HG03060 (cell line): ENCODE measurements at regions not wholly inside any gene's neighbourhood (a gene's known extent, or its start where the extent isn't known, plus 50 kb on each side); places are given as distances from the start of the nearest gene placed in this dataset.

ENCODE experiments used
- ATAC-seq: cut with Tn5 transposase; IDR thresholded peaks from one replicate; pipeline ENCODE4 v1.9.1; 2021; ENCODE audit warnings: low read depth, moderate number of reproducible peaks; ENCODE audit not compliant: unreplicated experiment

GRCh38 chr11:15613251-15613650, 498.5 kb downstream of the INSC start:
- no peak for ATAC-seq

DNA sequence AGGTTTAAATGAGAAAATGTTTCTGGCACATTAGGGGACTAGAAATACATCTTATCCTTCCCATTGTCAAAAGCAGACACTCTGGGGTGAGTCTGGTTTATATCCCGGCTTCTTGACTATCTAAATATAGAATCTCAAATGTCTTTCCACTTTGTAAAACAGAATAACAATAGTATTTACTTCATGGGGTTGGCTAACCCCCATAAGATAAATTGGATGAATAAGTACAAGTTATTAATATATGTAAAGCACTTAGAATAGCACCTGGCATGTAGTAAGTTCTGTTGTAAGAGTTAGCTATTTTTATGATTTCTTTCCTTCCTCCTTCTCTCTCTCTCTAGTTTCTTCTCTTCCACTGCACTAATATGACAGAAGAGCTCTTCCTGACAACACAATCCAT, 499.1 kb downstream of the INSC start:
- no peak for ATAC-seq

DNA sequence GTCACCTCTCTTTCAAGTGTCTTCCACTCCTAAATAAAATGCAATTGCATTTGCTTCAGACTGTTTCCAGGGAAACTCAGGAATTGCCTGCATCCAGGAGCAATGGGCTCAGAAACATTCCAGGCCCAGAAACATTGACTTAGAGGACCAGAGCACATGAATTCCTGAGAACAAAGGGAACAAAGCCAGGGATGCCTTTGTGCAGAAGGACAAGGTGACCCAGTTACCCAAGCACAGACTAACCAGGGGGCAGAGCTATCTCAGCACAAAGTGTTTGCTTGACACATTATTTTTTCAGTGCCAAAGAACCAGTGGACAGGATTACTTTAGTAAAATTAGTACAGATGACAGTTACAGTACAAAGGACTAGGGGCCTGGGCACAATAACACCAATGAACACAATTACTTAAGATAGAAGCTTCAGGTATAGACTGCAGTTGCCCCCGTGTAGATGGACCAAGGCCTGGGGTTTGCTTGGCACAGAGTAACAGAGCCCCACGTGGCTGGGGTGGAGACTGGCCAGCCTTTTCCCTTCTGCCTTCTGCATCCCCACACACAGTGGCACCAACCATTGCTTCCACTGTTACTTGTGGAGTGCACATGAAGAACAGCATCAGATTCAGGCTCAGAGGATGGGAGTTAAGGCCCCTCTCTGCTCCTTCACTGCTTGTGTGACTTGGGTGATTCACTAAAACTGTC, 500.8 kb downstream of the INSC start:
- no peak for ATAC-seq

DNA sequence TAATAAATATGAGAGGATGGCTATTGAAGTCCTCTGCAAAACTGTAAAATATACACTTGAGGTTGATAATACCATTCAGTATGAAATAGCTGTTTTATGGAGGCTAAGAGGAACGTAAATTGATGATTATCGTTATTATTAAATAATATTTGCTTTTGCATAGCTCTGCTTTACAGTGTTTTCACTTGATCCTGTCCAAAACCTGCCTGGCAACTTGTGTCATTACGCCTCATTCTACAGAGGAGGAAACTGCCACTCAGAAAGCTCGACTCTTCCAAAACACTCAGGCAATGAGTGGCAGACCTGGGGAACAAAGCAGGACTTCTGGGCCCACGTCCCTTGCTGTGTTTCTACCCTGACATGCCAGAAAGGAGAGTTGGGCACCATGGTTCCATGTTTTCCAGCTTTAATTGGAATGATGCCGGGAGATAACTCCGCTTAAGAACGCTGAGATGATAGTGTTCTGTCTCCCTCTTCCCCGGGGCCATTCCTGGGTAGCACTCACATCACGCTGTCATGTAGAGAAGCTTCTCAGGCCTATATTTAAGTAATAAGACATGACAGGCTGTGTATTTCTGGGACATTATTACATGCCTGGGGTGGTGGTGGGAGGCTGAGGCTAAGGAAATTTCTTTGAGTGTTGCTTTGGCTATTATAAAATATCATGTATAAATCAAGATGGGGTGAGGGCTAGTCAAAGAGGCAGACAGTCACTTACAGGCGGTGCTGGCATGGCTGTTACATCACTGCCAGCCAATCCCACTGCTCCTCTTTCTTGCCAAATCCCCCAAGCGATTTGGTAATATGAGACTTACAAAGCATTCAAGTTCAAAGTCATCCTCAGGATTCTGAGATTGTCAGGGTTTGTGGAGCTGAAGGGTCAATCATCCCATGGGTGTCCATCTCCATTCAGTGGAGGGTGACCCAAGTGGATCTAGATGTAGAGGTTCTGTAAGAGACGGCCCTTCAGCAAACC, 501.7 kb downstream of the INSC start:
- no peak for ATAC-seq

GRCh38 chr11:15617126-15617525, 502.4 kb downstream of the INSC start:
- no peak for ATAC-seq

GRCh38 chr11:15618583-15619032, 503.9 kb downstream of the INSC start:
- no peak for ATAC-seq

GRCh38 chr11:15621565-15621964, 506.8 kb downstream of the INSC start:
- ATAC-seq: no peak

- ATAC-seq: no peak
Observed at GRCh38 chr11:15622231-15622890, 507.6 kb downstream of the INSC start.

- no peak for ATAC-seq
Observed at GRCh38 chr11:15624701-15625100, 510.0 kb downstream of the INSC start.

- no peak for ATAC-seq
Observed at GRCh38 chr11:15625691-15626090, 511.0 kb downstream of the INSC start.

GRCh38 chr11:15627560-15627959, 512.8 kb downstream of the INSC start:
- ATAC-seq: no peak

DNA sequence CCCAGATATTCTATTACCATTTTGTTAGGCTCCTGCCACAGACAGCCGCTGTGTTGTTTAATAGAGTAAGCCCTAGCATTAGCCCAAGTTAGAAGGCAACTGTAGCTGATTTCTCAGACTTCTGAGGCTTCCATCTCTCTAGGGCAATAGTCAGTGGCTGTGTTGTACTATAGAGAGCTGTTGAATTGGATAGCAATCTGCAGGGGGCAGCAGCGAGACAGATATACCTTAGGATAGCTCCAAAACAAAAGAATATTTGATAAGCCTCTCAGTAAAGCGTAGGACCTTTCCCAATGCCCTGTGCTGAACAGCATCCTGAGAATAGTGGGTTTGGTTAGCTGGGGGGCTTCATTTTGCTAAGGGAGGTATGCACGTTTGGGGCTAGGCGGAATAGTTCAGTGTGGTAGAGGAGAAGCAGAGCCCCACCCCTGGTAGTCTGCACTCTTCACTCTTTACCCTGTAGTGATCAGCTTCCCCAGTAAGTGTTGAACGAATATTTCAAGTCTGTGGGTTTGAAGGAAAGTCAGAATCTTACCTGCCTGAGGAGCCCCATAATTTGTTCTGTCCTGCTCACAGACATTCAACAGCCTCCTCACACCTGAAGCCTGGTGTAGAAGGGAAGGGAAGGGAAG, 515.1 kb downstream of the INSC start:
- ATAC-seq: no peak

DNA sequence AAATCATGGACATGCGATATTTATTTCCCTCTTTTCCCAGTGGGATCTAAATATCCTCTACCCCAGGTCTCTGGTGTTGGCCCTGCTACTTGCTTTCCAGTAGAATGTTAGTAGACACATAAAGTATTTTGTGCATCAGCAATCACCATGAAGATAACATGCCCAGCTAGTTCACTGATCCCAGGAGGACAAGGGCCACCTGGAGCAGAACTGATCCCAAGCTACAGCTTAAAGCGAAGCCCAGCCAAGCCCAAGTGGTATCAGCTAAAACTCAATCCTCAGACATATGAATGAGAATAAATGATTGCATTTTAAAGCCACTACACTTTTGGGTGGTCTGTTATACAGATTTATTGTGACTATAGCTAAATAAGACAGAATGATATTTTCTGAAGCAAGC, 516.2 kb downstream of the INSC start:
- ATAC-seq: no peak

DNA sequence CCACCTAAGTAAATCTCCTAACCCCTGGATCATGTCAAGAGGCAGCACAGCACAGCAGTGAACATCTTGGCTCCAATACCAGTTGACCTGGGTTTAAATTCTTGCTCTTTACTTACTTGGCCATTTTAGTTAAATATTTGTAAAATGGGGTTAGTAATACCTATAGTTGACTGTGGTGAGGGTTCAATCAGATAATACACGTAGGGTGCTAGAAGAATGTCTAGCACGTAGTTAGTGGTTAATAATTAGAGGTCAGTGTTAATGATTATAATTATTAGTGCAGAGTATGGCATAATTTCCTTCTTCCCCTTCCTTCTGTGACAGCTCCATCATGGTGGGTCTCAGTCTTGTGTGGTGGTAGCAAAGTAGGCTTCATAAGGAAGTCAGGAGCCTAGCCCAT, 520.8 kb downstream of the INSC start:
- ATAC-seq: no peak

DNA sequence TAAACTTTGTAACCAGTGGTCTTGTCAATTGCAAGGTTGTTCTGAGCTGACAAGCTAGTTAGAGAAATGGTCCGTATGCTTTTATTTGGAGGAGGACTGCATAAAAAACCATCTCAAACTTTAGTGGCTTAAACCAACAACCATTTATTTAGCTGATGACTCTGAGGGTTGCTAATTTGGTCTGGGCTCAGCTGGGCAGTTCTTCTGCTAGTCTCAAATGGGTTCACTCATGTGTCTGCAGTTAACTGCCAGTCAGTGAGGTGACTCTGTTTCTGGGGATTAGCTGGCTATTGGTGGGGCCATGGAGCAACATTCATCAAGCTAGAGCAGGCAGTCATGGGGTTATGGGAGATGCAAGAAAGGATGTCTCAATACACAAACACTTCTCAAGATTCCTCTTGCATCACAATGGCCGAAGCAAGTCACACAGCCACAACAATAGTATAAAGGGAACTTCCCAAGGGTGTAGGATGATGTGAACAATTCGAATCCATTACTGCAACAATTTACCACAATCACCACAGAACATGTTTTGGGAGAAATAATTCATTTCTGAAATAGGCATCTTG, 521.9 kb downstream of the INSC start:
- no peak for ATAC-seq

DNA sequence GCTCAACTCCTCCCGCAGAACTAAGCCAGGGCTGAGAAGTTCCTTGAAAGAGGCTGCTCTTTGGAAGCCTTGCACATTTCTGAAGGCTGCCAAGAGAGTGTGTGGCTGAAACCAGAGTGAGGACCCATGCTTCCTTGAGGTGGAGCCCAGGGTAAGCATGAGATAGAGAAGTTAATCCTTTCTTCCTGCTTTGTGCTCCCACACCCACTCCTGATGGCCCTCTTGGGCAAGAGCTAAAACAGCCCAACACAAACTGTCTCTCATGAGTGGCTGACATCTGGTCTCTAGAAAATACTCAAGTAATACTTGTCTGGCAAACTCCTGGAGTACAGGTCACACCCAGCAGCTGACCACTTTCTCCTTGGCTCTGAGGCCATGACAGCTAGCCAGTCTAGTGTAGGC, 523.7 kb downstream of the INSC start:
- ATAC-seq: no peak

DNA sequence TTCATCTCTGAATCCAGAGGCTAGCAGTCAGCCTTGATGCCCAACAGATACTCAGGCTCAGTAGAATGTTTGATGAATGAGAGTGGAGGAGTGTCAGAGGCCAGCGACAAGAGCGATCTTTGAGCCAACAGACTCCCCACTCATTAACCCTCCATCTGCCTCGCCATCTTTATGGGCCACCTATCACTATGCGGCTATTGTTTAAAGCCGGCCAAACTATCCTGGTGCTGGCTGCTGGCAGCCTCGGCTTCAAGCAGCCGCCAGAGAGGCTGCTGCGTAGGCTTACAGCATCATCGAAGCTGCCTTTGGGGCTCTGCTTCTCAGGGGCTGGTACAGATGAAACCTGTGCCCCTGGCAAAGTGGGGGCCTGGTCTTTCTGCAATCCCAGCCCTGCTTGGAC, 525.6 kb downstream of the INSC start:
- no peak for ATAC-seq

GRCh38 chr11:15641271-15642045, 526.7 kb downstream of the INSC start:
- ATAC-seq: no peak

GRCh38 chr11:15645201-15645600, 530.5 kb downstream of the INSC start:
- ATAC-seq: no peak
